Eye (tissue), 1 donor: ENCODE measurements at regions not wholly inside any gene's neighbourhood (a gene's known extent, or its start where the extent isn't known, plus 50 kb on each side); places are given as distances from the start of the nearest gene placed in this dataset.

Experiments used
- DNase-seq: peaks from one replicate; pipeline ENCODE4 v3.0.0-alpha.2; 2015

DNA sequence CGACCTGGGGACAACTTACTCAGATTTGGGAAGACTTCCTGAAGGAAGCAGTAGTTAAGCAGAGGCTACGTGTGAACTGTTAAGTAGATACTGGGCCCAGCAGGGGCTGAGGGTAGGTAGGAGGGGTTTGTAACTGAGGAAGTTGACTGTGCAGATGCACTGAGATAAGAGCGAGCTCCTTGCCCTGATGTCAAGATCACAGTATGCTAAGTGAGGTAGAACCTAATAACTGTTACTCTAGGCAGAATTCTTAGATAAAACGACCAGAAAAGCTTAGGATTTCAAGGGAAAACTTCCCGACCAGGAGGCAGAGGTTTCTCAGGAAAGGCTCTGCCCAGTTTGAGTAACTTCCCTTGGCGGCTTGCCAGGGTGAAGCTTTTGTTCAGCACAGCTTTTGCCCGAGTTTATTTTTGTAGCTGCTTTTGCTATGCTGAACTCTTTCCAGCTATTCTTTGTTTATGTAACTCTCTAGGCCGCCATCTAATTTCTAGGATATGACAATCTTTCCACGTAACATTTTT, 632.1 kb downstream of the DIAPH3 start:
- DNase-seq, result peak; percentile 81

DNA sequence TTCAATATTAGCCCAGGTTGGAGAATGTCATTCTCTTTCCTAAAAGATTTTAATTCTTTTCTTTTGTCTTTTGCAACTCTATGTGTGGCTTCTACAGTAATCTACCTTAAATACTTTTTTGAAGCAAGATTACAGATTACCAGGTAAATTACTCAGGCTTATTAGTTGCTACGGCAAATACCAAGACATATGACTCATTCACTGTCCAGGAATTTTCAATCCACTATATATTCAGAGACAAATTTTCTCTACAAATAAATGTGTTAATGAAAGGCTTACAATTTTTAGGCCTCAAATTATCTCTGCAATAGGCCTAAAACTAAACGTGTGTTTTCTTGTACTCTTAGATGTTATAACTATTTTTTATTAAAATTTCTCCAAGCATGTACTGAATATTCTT, 631.3 kb downstream of the DIAPH3 start:
- no peak for DNase-seq

DNA sequence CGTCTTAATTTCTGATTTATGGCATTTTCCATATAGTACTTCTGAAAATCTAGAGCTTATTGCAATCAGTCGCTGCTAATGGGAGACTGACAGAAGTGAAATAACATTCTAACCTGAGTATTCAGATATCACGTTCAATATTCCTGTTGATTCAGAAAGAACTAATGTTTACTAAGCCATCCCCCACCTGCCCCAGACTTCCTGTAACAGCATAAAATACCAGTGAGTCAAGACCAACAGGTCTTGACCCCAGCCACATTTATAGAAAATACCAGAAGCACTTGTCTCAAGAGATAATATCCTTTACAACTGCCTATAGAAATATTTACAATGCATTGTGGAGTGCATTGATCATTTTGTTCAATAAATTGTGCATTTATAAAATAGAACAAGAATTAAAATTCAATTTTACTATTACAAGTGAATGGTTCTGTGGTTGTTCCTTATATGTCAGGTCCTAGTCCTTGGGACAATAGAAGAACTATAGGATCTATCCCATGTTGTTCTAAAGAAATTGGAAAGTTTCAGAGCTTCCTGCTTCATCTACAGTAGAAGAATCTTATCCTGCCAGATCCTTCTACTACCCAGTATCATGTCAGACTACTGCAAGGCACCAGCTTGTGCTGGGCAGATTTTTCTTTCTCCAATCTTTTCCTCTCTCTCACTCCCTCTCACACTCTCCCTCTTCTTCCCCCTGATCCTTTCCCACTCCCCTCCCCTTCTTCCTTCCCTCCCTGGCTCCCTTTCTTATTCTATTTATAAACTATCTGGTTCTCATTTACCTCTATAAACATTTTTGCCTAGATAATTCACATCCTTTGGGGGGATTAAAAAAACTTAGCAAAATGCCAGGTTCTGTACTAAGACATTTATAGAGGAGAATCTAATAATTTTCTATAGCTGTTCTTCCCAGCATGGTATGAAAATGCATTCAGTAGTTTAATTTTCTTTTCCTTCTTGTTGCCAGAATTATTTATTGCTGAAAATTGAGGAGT, 629.9 kb downstream of the DIAPH3 start:
- peak; percentile 4 for DNase-seq

DNA sequence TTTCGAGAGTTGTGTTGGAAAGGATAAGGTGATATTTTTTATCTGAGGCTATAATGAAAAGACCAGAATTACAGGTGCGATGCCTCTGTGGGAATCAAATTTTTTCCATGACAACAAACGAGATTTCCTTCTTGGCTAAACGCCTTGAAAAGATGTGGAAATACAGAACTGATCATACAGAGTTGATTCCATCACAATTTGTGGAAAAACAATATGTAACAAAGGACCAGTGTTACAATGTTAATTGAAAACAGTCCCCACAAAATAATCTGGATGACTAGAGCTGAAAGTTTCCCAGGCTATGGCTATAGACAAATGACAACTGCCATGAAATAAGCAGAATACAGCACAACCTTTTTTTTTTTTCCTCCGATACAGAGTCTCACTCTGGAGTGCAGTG, 628.9 kb downstream of the DIAPH3 start:
- DNase-seq, result peak; percentile 18

DNA sequence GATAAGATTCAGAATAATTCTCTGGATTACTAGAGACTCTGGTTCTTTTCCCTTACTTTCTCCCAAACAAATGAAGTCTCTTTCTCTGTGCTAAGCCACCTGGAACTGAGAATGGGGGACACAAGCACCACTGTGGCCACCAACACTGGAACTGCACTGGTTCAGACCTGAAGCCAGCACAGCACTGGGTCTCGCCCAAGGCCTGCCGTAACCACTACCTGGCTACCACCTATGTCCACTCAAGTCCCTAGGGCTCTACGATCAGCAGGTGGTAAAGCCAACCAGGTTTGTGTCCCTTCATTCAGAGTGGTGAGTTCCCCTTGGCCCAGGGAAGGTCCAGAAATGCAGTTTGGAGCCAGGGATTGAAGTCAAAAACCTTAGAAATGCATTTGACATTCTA, 626.2 kb downstream of the DIAPH3 start:
- DNase-seq, result no peak

DNA sequence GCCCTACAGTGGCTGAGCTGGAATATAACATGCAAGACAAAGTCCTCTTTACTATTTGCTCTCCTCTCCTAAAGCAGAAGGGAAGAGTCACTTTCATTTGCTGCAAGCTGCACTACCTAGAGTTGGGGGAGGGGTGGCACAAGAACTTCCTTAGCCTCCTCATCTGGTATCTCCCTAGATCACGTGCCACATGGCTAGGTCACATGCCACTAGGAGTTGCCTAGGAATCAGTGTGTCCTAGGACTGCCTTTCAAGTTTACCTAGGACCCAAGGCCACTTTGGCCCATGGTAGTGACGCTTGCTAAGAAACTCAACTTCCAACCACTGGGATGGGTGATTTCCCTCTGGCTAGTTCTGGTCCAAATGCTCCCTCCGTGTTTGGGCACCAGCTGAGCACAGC, 625.2 kb downstream of the DIAPH3 start:
- no peak for DNase-seq

DNA sequence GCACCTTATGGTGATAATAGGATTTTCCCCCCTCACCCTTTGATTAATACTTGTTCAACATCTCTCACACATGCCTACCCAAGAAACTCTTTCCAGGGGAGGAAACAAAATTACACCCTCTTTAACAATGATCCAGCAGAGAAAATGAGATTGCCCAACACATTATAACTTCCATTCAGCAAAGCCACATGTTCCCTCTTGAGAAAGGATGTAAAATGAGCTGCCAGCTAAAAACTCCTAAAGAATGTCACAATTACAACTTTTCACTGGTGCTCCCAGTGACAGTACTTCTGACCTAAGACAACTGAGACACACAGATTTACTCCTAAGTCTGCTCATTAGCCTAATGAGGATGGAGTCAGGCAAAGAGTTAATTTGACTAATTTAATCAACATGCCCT, 621.4 kb downstream of the DIAPH3 start:
- peak; percentile 9 for DNase-seq

DNA sequence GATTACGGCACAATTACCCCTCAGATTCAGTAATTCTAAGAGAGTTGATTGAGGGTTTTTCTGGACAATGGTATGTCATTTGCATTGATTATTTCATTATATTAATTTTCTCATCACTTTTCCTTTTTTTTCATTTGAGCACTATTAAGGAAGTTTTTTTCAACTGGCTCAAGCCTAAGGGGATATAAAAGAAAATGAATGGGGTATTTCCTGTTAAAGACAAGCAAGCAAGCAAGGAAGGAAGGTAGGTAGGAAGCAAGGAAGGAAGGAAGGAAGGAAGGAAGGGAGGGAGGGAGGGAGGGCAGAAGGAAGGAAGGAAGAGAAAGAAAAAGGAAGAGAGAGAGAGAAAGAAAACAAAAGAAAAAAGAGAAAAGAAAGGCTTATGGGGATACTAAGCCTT, 620.3 kb downstream of the DIAPH3 start:
- no peak for DNase-seq

DNA sequence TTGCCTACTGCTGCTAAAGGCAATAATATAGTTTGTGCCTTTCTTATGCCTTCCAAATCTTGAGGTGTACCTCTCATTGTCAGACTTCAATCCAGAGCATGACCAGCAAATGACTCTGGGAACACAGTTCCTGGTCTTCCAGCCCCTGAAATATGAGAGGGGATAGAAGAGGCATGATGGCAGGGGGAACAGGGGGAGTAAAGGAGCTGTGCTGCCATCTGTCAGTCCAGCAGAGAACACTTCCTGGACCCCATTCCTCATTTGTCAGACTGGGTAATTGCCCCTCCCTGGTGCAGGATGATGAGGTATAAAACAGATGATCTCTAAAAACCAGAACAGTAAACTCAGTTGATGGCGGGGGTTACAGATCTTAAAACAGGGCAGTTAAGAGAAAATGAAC, 618.7 kb downstream of the DIAPH3 start:
- no peak for DNase-seq

DNA sequence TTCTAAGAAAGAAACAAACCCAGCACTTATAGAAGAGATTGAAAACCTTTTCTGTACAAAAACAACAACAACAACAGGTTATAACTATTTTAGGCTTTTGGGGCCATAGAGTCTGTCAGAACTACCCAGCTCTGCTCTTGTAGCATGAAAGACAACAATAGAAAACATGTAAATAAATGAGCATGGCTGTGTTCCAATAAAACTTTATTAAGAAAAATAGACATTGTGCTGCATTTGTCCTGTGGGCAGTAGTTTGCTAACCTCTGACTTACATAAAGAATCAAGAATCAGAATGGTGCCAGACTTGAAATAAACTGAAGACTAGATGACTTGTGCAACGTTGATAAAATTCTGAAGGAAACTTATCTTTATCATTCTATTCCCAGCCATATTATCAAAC, 617.5 kb downstream of the DIAPH3 start:
- no peak for DNase-seq

DNA sequence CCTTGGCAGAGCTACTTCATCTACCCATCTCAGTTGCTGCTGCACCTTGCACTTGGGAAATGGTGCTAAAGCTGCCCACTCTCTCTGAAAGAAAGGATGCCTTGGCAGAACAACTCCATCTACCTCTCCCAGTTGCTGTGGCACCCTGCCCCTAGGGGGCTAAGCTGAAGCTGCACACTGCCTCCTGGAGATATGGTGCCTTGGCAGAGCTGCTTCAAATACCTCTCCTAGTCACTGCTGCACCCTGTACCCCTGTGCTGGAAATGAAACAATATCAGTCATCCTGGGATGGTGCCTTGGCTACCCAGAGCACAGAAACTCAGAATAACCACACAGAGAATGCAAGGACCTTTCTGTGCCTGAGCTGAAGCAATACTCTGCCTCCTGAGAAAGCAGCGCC, 615.8 kb downstream of the DIAPH3 start:
- DNase-seq, result no peak

DNA sequence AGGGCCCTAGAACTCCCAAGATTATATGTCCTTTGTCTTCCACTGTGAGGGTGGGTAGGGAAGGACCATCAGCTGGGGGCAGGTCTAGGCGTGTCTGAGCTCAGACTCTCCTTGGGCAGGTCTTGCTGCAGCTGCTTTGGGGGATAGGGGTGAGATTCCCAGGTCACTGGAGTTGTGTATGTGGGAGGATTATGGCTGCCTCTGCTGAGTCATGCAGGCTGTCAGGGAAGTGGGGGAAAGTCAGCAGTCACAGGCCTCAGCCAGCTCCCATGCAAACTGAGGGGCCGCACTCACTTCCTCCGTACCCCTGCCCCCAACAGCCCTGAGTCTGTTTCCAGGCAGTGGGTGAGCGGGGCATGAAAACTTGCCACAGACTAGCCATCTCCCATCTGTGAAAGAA, 600.8 kb downstream of the DIAPH3 start:
- no peak for DNase-seq

DNA sequence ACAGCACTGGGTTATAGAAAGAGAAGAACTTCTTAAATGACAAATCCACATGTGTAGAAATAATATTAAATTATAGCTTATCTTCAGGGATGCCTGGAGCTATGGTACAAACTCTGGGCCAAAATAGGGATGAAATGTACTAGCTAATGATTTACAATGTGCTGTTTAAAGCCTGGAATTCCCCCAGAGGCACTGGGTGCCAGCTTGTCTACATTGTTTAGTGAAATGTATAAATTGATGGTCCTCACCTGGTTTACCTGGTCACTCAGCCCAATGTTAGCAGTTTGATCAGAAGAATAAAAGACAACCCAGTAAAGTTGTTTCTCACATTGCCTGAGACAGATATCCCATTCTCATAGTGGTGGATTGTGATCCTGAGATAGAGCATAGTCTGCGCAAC, 597.2 kb downstream of the DIAPH3 start:
- no peak for DNase-seq

DNA sequence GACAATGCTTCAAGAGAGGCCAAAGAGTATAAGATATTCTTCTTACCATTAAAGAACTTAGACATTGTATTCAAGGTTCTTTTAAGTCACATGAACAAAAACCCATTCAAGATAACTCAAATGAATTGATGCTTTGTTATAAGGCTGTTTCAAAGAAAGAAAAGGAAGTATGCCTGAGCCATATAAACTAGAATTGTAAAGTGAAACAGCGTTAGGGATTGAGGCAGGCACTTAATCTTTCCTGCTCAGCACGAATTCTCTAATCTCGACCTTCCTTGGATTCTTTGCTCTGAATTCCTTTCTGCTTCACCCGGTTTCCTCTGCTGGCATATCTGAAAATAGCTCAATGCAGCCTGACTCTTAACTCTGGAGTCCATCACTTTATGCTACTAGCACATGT, 595.4 kb downstream of the DIAPH3 start:
- DNase-seq, result no peak

DNA sequence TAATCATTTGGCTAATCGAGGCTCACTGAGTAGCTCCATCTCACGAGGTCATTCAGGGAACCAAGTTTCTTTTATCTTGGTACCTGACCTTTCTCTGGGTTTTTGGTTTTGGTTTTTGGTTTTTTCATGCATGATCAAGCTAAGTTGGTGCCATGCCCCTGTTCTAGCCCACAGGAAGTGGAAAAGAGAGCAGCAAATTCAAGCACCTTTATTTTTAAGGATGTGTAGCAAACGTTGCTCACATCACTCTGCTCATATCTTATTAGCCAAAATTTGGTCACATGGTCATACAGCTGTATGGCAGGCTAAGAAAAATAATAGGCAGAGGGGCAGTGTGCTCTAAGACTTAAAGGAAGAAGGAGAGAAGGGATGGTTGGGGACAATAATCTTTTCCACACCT, 593.5 kb downstream of the DIAPH3 start:
- no peak for DNase-seq

DNA sequence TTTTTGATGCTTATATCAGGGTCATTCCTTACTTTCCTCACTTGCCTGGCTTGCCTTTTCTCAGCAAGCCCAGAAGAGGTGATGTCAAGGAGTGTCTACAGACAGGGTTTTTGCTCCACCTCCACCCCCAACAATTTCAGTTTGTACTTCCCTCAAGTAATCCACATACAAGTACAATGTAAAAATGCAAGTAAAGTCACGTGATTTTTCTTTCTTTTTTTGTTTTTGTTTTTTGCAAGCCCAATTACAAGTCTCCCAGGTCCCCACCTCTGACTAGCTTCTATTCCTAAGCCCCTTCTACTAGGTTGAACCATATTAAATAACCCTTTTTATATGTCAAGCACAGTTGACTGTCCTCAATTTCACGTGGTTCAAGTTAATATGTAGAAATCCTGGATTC, 579.6 kb downstream of the DIAPH3 start:
- no peak for DNase-seq

DNA sequence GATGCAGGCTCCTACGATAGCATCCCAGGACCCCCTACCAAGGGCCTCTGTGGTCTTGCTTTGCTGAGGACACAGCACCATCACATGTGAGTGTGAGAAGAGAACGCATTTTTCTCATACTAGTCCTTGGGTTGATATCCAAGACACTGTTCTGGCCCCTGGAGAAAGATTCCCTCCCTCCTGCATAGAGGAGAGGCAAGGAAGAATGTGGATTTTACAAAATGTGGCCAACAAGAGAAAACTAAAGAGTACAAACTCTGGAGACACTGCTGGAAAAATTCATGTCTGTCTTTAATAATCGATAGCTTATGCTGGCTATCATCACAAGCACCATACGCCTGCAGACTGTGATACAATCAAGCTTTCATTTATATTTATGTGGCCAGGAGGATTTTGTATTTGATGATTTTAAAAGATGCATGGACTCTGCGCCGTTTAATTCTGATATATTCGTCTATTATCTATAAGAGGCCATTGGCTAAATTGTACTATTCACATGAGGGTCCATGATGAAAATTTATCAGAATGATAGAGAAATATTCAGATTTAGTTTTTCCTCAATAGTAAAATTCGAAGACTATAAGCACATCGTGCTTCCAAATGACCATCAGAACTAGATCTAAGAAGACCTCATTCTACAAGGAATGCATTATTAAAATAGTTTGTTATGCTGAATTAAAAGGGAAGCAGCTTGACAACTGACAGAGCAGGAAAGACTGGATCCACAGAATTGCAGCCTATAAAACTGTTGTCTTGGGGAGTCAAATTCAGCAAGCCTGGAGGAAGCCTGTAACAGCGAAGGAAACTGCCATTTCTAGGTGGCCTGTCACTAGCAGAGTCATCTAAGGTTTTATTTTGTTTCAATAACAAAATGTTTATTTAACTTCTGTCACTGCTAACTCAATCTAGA, 578.7 kb downstream of the DIAPH3 start:
- peak; percentile 3 for DNase-seq

DNA sequence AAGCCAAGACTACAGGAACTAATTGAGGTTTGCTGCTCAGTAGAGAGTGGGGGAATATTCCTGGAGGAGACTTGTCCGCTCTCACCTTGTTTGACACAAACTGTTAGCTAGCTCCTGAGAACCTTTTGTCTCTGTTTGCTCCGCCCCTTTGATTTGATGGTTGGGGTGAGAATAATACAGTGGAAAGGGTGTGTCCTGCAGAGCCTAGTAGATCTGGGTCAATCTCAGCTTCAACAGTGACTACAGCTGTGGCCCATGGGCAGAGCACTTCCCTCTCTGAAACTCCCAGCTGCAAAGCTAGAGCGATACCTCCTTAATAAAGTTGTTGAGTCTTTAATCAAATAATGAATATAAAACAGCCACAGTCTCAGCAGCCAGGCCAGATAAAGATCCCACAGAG, 576.7 kb downstream of the DIAPH3 start:
- no peak for DNase-seq

DNA sequence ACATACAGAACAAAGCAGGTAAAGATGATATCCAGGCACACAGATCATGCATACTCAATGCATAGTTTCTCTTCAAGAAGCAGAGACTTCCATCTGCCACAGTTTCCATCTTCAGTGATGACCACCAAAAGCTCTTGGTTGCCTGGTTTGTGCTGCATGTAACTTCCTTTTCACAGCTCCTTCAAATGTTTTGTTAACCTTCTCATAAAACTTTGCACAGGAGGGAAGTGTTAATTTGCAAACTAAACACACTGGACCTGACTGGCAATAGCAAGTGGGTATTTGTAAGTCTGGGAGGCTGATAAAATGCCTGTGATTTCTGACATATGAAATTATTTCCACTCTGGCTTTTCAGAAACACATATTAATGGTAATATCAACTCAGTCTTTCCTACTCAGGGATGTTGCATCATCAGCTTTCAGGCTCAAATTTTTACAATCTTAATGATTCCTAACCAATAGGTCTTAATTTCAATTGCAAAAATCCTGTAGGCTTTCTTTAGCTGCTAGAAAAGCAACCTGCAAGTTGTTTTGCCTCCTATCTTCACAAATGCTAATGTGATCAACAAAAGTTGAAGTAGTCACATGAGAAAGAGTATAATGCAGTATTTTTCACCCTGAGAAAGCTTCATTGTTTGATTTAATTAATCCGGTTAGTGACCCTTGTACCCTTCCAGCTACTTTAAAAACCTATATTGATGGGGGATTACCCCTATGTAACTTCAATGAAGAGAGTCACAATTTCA, 575.6 kb downstream of the DIAPH3 start:
- DNase-seq, result peak; percentile 6

DNA sequence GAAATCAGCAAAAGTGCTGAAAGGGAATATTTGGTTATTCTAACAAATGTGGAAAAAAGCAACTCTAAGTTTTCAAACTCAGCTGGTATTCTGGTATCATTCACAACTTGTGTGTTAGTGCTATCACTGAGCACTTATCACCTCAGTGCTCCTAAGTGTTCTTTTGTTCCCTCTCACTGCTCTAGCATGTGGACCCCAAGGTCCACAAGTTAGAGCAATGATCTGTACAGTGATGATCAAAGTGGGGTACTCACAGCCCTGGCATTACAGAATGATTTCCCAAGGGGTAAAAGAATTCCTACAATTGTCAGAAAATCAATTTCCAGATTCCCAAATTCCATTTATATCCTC, 575.0 kb downstream of the DIAPH3 start:
- DNase-seq, result peak; percentile 2

DNA sequence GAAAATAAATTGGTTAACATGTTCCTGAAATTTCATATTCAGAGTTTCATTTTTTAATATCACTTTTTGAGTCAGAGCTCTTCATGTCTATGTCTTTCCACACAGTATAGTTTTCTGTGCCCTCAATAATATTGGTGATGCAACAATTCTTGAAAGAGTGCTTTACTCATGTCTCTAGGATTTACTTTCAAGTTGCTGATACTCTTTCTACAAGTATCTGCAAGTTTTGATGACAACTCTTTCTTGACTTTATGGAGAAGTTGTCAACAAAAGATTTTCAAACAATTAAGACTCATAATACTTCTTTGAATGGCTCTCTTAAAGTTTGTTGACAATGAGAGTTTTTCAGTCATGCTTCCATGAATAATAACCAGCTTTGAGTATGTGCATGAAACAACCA, 561.7 kb downstream of the DIAPH3 start:
- DNase-seq, result no peak

DNA sequence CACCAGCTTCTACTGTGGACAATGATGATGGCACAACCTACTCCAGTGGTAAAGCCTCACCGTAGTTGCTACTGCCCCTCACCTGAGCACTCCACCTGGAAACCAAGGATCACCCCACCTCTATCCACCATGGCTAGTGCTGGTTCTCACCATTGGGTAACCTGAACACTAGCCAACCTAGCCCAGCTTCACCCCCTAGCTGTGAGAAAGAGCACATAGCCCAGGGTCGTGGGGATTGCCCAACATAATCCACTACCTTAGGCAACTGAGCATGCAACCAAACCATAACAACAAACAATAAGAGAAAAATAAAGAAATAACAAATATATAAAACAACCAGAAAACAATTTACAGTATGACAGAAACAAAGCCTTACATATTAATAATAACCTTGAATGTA, 560.1 kb downstream of the DIAPH3 start:
- no peak for DNase-seq

DNA sequence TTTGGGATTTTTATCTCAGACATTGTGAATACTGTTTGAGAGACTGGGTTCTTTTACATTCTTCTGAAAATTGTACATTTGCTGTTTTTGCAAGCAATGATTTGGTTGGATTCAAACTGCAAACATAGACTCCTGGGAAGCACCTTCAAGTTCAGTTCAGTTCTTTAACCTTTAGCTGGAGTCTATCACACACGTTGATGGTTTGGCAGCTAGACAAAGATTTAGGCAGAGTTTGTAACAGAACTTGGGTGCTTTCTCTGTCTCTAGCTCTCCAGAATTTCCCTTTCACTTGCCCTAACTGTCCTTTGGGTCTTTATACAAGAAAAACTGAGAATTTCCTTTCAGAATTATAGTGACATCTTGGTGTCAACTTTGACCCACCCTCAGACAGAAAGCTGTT, 556.6 kb downstream of the DIAPH3 start:
- no peak for DNase-seq
